Activated naive CD4-positive, alpha-beta T cell treated with anti-CD3 and anti-CD28 coated beads, Interleukin-2, amount 50 U/mL, for 72 hours (primary cell): ENCODE measurements at regions not wholly inside any gene's neighbourhood (a gene's known extent, or its start where the extent isn't known, plus 50 kb on each side); places are given as distances from the start of the nearest gene placed in this dataset.

Experiments
- ATAC-seq, 2 donors: fragments of 150-1000 bp; cut with Tn5 transposase; 2 replicates each; pipeline ENCODE4 v1.10.0; 2021; ENCODE audit warnings: mild to moderate bottlenecking in 2 of 2, moderate library complexity in 2 of 2
- DNase-seq, 2 donors: peaks; one replicate each; pipeline ENCODE4 v3.0.0; 2021 to 2022; ENCODE audit warnings: low spot score in 2 of 2
- H3K27ac Mint-ChIP-seq, 2 donors: one replicate each; pipeline ENCODE4 v1.8.0; 2022; ENCODE audit warnings: mild to moderate bottlenecking in 2 of 2, mixed read lengths in 2 of 2
- H3K36me3 Mint-ChIP-seq, 2 donors: one replicate each; pipeline ENCODE4 v1.8.0; 2022; ENCODE audit warnings: mixed read lengths in 2 of 2
- H3K9me3 Mint-ChIP-seq, 2 donors: one replicate each; pipeline ENCODE4 v1.8.0; 2022; ENCODE audit warnings: mixed read lengths in 2 of 2

GRCh38 chrX:37287741-37288444 lies 61.3 kb upstream of the PRRG1 start:
- DNase-seq (no peak), ATAC-seq (peak; percentile 62 to 87)
- Mint-ChIP-seq H3K9me3 (no peaks in the 10 kb centered on the region), H3K36me3 (no peaks in the 10 kb centered on the region), H3K27ac (no peak overlapping the region)

- ATAC-seq: no peak
- peaks cover 3 to 9% of the 10 kb centered on the region in 2 donors for H3K9me3 Mint-ChIP-seq
- DNase-seq: no peak
- H3K27ac Mint-ChIP-seq: no peak overlapping the region
- H3K36me3 Mint-ChIP-seq: peaks cover 0 to 8% of the 10 kb centered on the region in 2 donors
Measured at GRCh38 chrX:37291924-37292323, 57.2 kb upstream of the PRRG1 start.
